ENCODE measurements at regions not wholly inside any gene's neighbourhood (a gene's known extent, or its start where the extent isn't known, plus 50 kb on each side); places are given as distances from the start of the nearest gene placed in this dataset.
"Not testable (repeated sequence)": the region's sequence is repeated elsewhere in the genome, so short reads cannot be mapped to it uniquely, and the experiment has no call there.

GRCh38 chr3:75350536-75350935 is 313.6 kb upstream of the FRG2C start:
- H3K4me3 ChIP-seq (ENCODE audit: insufficient read depth, low read depth, low read length); H3K27ac ChIP-seq (ENCODE audit: insufficient read depth, low read depth, low read length, poor library complexity, severe bottlenecking); H3K27me3 ChIP-seq (ENCODE audit: control insufficient read depth, insufficient read depth, low read length, poor library complexity, severe bottlenecking); H3K4me1 ChIP-seq (ENCODE audit: control insufficient read depth, insufficient read depth, low read length); H3K36me3 ChIP-seq (ENCODE audit: control insufficient read depth, insufficient read depth, low read length); H3K9me3 ChIP-seq (ENCODE audit: control insufficient read depth, low read length): not testable (repeated sequence)
- WGBS, 2 experiments: 92 to 94% methylated on average over 9 of the region's 9 CpGs

- not testable (repeated sequence) for H3K9me3 ChIP-seq (ENCODE audit: control insufficient read depth, low read length); H3K36me3 ChIP-seq (ENCODE audit: control insufficient read depth, insufficient read depth, low read length); H3K4me3 ChIP-seq (ENCODE audit: insufficient read depth, low read depth, low read length); H3K27ac ChIP-seq (ENCODE audit: insufficient read depth, low read depth, low read length, poor library complexity, severe bottlenecking); H3K27me3 ChIP-seq (ENCODE audit: control insufficient read depth, insufficient read depth, low read length, poor library complexity, severe bottlenecking); H3K4me1 ChIP-seq (ENCODE audit: control insufficient read depth, insufficient read depth, low read length)
- WGBS, 2 experiments: 76 to 83% methylated on average over 15 to 16 of the region's 16 CpGs
Observed at GRCh38 chr3:75362086-75362784, 301.9 kb upstream of the FRG2C start.

- 94% methylated on average over 12 to 13 of the region's 13 CpGs for WGBS, 2 experiments
- H3K4me1 ChIP-seq (ENCODE audit: control insufficient read depth, insufficient read depth, low read length); H3K9me3 ChIP-seq (ENCODE audit: control insufficient read depth, low read length); H3K27ac ChIP-seq (ENCODE audit: insufficient read depth, low read depth, low read length, poor library complexity, severe bottlenecking); H3K4me3 ChIP-seq (ENCODE audit: insufficient read depth, low read depth, low read length); H3K27me3 ChIP-seq (ENCODE audit: control insufficient read depth, insufficient read depth, low read length, poor library complexity, severe bottlenecking); H3K36me3 ChIP-seq (ENCODE audit: control insufficient read depth, insufficient read depth, low read length): not testable (repeated sequence)
Observed at GRCh38 chr3:75372964-75373363, 291.2 kb upstream of the FRG2C start.

- H3K4me3 ChIP-seq (ENCODE audit: insufficient read depth, low read depth, low read length); H3K36me3 ChIP-seq (ENCODE audit: control insufficient read depth, insufficient read depth, low read length); H3K4me1 ChIP-seq (ENCODE audit: control insufficient read depth, insufficient read depth, low read length); H3K27ac ChIP-seq (ENCODE audit: insufficient read depth, low read depth, low read length, poor library complexity, severe bottlenecking); H3K9me3 ChIP-seq (ENCODE audit: control insufficient read depth, low read length); H3K27me3 ChIP-seq (ENCODE audit: control insufficient read depth, insufficient read depth, low read length, poor library complexity, severe bottlenecking): not testable (repeated sequence)
- WGBS, 2 experiments: 92 to 93% methylated on average over 5 of the region's 5 CpGs
Observed at GRCh38 chr3:75379840-75380239, 284.3 kb upstream of the FRG2C start.

GRCh38 chr3:75380276-75380771 is 283.8 kb upstream of the FRG2C start:
- H3K36me3 ChIP-seq (ENCODE audit: control insufficient read depth, insufficient read depth, low read length): no peaks in the 10 kb centered on the region
- H3K4me1 ChIP-seq (ENCODE audit: control insufficient read depth, insufficient read depth, low read length): no peaks in the 10 kb centered on the region
- H3K27ac ChIP-seq (ENCODE audit: insufficient read depth, low read depth, low read length, poor library complexity, severe bottlenecking): no peak overlapping the region
- no peaks in the 10 kb centered on the region for H3K9me3 ChIP-seq (ENCODE audit: control insufficient read depth, low read length)
- H3K4me3 ChIP-seq (ENCODE audit: insufficient read depth, low read depth, low read length): no peak overlapping the region
- no peaks in the 10 kb centered on the region for H3K27me3 ChIP-seq (ENCODE audit: control insufficient read depth, insufficient read depth, low read length, poor library complexity, severe bottlenecking)
- 91 to 94% methylated on average over 12 of the region's 13 CpGs for WGBS, 2 experiments

DNA sequence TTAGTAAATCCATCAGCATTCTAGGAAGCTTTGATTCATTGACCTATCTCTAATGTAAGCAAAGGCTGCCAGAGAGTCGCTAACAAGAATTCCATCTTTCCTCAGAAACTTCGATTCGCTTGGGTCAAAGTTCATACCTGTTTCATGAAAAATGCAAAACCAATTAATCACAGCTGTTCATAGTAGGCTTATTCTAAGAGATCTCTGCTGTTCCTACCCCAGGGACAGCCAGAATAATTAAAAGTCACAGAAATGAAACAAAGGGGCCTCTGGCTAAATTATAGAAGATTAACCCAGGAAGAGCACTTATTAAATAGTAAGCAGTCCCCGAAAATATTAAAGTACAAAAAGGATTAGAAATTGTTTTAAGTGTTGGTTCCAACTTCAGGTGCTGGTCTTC is 280.1 kb upstream of the FRG2C start:
- H3K27me3 ChIP-seq (ENCODE audit: control insufficient read depth, insufficient read depth, low read length, poor library complexity, severe bottlenecking); H3K4me1 ChIP-seq (ENCODE audit: control insufficient read depth, insufficient read depth, low read length); H3K4me3 ChIP-seq (ENCODE audit: insufficient read depth, low read depth, low read length); H3K36me3 ChIP-seq (ENCODE audit: control insufficient read depth, insufficient read depth, low read length); H3K27ac ChIP-seq (ENCODE audit: insufficient read depth, low read depth, low read length, poor library complexity, severe bottlenecking); H3K9me3 ChIP-seq (ENCODE audit: control insufficient read depth, low read length): not testable (repeated sequence)
- 91 to 94% methylated on average over 3 of the region's 4 CpGs for WGBS, 2 experiments

DNA sequence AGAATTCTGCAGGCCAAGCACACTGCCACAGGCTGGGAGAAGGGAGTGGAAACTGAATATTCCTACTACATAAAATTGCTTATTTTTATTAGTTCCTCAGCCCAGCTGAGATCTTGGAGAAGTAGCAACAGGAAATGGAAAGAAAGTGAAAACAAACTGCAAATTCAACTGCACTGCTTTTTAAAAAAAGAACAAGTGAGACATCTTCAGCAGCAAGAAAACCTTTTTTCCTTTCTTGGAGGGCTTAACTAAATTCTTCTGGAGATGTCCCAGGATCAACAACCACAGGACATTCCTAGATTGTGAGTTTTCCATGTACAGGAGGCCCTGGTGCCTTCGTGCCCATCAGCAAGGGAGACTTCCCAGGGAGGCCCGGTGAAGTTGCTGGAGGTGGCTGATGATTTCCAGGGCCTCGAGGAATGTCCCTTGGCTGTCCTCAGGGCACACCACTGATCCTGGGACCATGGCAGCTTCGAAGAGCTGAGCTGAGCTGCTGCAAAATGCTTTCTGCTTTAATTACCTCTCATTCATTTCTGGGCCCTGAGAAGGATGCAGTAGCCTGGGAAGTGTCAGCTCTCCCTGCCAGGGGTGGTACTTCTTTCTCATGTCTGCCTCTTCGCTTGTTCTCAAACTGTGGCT is 275.5 kb upstream of the FRG2C start:
- not testable (repeated sequence) for H3K9me3 ChIP-seq (ENCODE audit: control insufficient read depth, low read length); H3K27ac ChIP-seq (ENCODE audit: insufficient read depth, low read depth, low read length, poor library complexity, severe bottlenecking); H3K4me1 ChIP-seq (ENCODE audit: control insufficient read depth, insufficient read depth, low read length); H3K4me3 ChIP-seq (ENCODE audit: insufficient read depth, low read depth, low read length); H3K36me3 ChIP-seq (ENCODE audit: control insufficient read depth, insufficient read depth, low read length); H3K27me3 ChIP-seq (ENCODE audit: control insufficient read depth, insufficient read depth, low read length, poor library complexity, severe bottlenecking)
- WGBS, 2 experiments: 84 to 90% methylated on average over 5 of the region's 5 CpGs

GRCh38 chr3:75393288-75393694 is 270.8 kb upstream of the FRG2C start:
- H3K9me3 ChIP-seq (ENCODE audit: control insufficient read depth, low read length); H3K36me3 ChIP-seq (ENCODE audit: control insufficient read depth, insufficient read depth, low read length); H3K27me3 ChIP-seq (ENCODE audit: control insufficient read depth, insufficient read depth, low read length, poor library complexity, severe bottlenecking); H3K4me3 ChIP-seq (ENCODE audit: insufficient read depth, low read depth, low read length); H3K4me1 ChIP-seq (ENCODE audit: control insufficient read depth, insufficient read depth, low read length); H3K27ac ChIP-seq (ENCODE audit: insufficient read depth, low read depth, low read length, poor library complexity, severe bottlenecking): not testable (repeated sequence)
- WGBS, 2 experiments: 46 to 80% methylated on average over 1 to 3 of the region's 3 CpGs

GRCh38 chr3:75394102-75394501 is 270.0 kb upstream of the FRG2C start:
- WGBS, 2 experiments: 92 to 97% methylated on average over 5 to 6 of the region's 7 CpGs
- H3K27me3 ChIP-seq (ENCODE audit: control insufficient read depth, insufficient read depth, low read length, poor library complexity, severe bottlenecking); H3K4me1 ChIP-seq (ENCODE audit: control insufficient read depth, insufficient read depth, low read length); H3K36me3 ChIP-seq (ENCODE audit: control insufficient read depth, insufficient read depth, low read length); H3K9me3 ChIP-seq (ENCODE audit: control insufficient read depth, low read length); H3K27ac ChIP-seq (ENCODE audit: insufficient read depth, low read depth, low read length, poor library complexity, severe bottlenecking); H3K4me3 ChIP-seq (ENCODE audit: insufficient read depth, low read depth, low read length): not testable (repeated sequence)

- not testable (repeated sequence) for H3K9me3 ChIP-seq (ENCODE audit: control insufficient read depth, low read length); H3K36me3 ChIP-seq (ENCODE audit: control insufficient read depth, insufficient read depth, low read length); H3K27me3 ChIP-seq (ENCODE audit: control insufficient read depth, insufficient read depth, low read length, poor library complexity, severe bottlenecking); H3K27ac ChIP-seq (ENCODE audit: insufficient read depth, low read depth, low read length, poor library complexity, severe bottlenecking); H3K4me1 ChIP-seq (ENCODE audit: control insufficient read depth, insufficient read depth, low read length); H3K4me3 ChIP-seq (ENCODE audit: insufficient read depth, low read depth, low read length)
- 89 to 92% methylated on average over 13 to 14 of the region's 15 CpGs for WGBS, 2 experiments
Observed at GRCh38 chr3:75394562-75395360, 269.4 kb upstream of the FRG2C start.
